OCI-LY7 (cell line): ENCODE measurements at regions not wholly inside any gene's neighbourhood (a gene's known extent, or its start where the extent isn't known, plus 50 kb on each side); places are given as distances from the start of the nearest gene placed in this dataset.

Experiments used
- BruUV-seq: library from RNA; stranded (reverse); fragments of 400-500 nt; replicated peaks from 2 replicates; lab custom pipeline; 2021; lab: Mats Ljungman, UMichigan
- CTCF ChIA-PET: fragments of 300-600 bp; sonication (Branson Sonifier 250); formaldehyde crosslinking; loops from one replicate; lab custom pipeline; 2022; ENCODE audit warnings: antibody characterized with exemption; ENCODE audit not compliant: unreplicated experiment; lab: Charles Lee
- POLR2A ChIA-PET: fragments of 300-600 bp; sonication (Branson Sonifier 250); formaldehyde crosslinking; loops from one replicate; lab custom pipeline; 2022; ENCODE audit warnings: antibody characterized with exemption; lab: Charles Lee
- DNase-seq: peaks from one replicate; pipeline ENCODE4 v3.0.0-alpha.2; 2015; ENCODE audit warnings: low spot score
- H2AFZ ChIP-seq: fragments of 200-600 bp; sonication (generic), shearing (Covaris generic); 2 replicates; pipeline ENCODE4 v1.6.1; 2014; ENCODE audit warnings: mild to moderate bottlenecking, antibody characterized with exemption, low read length, moderate library complexity
- H3K27ac ChIP-seq: fragments of 200-600 bp; sonication (generic); 2 replicates; pipeline ENCODE4 v1.5.1; 2014; ENCODE audit warnings: mixed run types, low read depth, mild to moderate bottlenecking, moderate library complexity, low read length, inconsistent platforms; ENCODE audit not compliant: poor library complexity, severe bottlenecking
- H3K36me3 ChIP-seq: fragments of 200-600 bp; sonication (generic); 2 replicates; pipeline ENCODE4 v1.6.1; 2014; ENCODE audit warnings: mild to moderate bottlenecking, antibody characterized with exemption, low read length, moderate library complexity, mixed read lengths; ENCODE audit not compliant: insufficient read depth
- H3K4me1 ChIP-seq: fragments of 200-600 bp; sonication (generic); 2 replicates; pipeline ENCODE4 v1.5.1; 2014; ENCODE audit warnings: mild to moderate bottlenecking, low read length; ENCODE audit not compliant: insufficient read depth, poor library complexity, severe bottlenecking
- H3K4me2 ChIP-seq: fragments of 200-600 bp; sonication (generic); 2 replicates; pipeline ENCODE4 v1.6.1; 2014; ENCODE audit warnings: mild to moderate bottlenecking, low read length
- H3K4me3 ChIP-seq: fragments of 200-600 bp; sonication (generic); 2 replicates; pipeline ENCODE4 v1.5.1; 2014; ENCODE audit warnings: mild to moderate bottlenecking, low read depth, low read length; ENCODE audit not compliant: poor library complexity, severe bottlenecking
- H3K79me2 ChIP-seq: fragments of 200-600 bp; sonication (generic); 2 replicates; pipeline ENCODE4 v1.6.1; 2016; ENCODE audit warnings: low read depth, mild to moderate bottlenecking, low read length, moderate library complexity, mixed read lengths; ENCODE audit not compliant: insufficient read depth
- H3K9me2 ChIP-seq: fragments of 200-600 bp; sonication (generic); 2 replicates; pipeline ENCODE4 v1.6.1; 2016; ENCODE audit warnings: mild to moderate bottlenecking, low read length, mixed read lengths; ENCODE audit not compliant: insufficient read depth
- H3K9me3 ChIP-seq: fragments of 200-600 bp; sonication (generic); 2 replicates; pipeline ENCODE4 v1.6.1; 2014; ENCODE audit warnings: mild to moderate bottlenecking, mixed run types, low read length, mixed read lengths
- H4K20me1 ChIP-seq: fragments of 200-600 bp; sonication (generic); 2 replicates; pipeline ENCODE4 v1.6.1; 2014; ENCODE audit warnings: mild to moderate bottlenecking, antibody characterized with exemption, low read length, moderate library complexity, mixed read lengths; ENCODE audit not compliant: insufficient read depth
- EZH2phosphoT487 ChIP-seq: fragments of 200-600 bp; sonication (generic); IDR thresholded peaks from 2 replicates; pipeline ENCODE4 v1.6.1; 2018; ENCODE audit warnings: low read depth, borderline replicate concordance, mild to moderate bottlenecking, mixed run types, antibody characterized with exemption, low read length, moderate library complexity, mixed read lengths
- intact Hi-C: fragments of 100-400 bp; cut with micrococcal nuclease; formaldehyde crosslinking; loops from one replicate; pipeline ENCODE4 v1.10.0; 2022; ENCODE audit not compliant: unreplicated experiment
- TF ChIP-seq, protein P1 (sequence below): fragments of 200-600 bp; sonication (generic); conservative IDR thresholded peaks from 2 replicates; pipeline ENCODE4 v1.5.1; 2014; ENCODE audit warnings: mild to moderate bottlenecking, antibody characterized with exemption, low read length, moderate library complexity, mixed read lengths

DNA sequence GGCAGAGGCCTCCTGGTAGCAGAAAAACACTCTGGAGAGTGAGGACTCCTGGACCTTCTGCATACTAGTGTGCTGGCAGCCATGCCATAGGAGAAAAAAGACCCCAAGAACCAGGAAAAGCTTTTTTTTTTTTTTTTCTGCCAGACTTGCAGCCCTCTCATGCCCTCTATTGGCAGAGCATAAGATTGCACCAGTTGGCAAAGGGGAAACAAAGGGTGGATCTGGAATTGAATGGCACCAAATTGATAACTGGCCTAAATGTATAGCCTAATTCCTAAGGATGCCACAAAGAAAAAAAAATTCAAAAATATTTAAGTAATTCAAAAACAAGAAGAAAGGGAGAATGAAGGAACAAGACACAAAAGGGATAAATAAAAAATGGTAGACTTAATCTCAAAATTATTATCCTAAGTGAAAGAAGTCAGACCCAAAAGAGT lies 112.5 kb upstream of the GHITM start:
- Histone ChIP-seq H3K36me3 (no peaks in the 10 kb centered on the region), H3K4me1 (no peaks in the 10 kb centered on the region), H3K4me3 (no peak overlapping the region), H3K9me2 (no peaks in the 10 kb centered on the region), H3K27ac (no peak overlapping the region), H3K79me2 (no peaks in the 10 kb centered on the region), H3K4me2 (no peak overlapping the region), H2AFZ (no peak overlapping the region), H4K20me1 (no peaks in the 10 kb centered on the region), H3K9me3 (no peaks in the 10 kb centered on the region)
- CTCF ChIA-PET, result interaction anchor here (0.5 to 0.6 kb wide), 4 partner anchors 12 to 509 kb away, joined by 3 read pairs; no protein-coding TSS in a partner anchor
- BruUV-seq, result no TSS peak
- peak; percentile 30 for DNase-seq
- intact Hi-C loops, result no loop called here
- TF ChIP-seq, protein P1, sequence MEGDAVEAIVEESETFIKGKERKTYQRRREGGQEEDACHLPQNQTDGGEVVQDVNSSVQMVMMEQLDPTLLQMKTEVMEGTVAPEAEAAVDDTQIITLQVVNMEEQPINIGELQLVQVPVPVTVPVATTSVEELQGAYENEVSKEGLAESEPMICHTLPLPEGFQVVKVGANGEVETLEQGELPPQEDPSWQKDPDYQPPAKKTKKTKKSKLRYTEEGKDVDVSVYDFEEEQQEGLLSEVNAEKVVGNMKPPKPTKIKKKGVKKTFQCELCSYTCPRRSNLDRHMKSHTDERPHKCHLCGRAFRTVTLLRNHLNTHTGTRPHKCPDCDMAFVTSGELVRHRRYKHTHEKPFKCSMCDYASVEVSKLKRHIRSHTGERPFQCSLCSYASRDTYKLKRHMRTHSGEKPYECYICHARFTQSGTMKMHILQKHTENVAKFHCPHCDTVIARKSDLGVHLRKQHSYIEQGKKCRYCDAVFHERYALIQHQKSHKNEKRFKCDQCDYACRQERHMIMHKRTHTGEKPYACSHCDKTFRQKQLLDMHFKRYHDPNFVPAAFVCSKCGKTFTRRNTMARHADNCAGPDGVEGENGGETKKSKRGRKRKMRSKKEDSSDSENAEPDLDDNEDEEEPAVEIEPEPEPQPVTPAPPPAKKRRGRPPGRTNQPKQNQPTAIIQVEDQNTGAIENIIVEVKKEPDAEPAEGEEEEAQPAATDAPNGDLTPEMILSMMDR, result peak; percentile 91
- no peak for TF ChIP-seq EZH2phosphoT487
- POLR2A ChIA-PET, result no interaction called here

DNA sequence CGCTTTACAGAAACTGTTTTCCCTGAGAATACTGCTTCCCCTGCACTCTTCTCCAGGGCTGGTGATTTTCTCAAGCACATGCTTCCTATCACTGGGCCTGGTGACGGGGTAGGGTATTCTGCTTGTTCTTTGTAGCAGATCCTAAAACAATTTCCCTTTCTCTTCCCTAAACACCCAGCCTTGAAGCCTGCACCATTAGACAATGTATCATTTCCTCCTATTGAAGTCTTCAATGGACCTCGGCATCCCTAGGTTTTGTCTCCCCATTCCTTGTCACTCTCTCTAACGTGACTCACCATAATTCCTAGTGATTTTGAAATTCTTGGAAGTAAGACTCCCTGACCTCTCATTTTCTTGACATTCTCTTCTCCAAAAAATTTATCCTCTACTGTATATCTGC lies 109.5 kb upstream of the GHITM start:
- H3K9me3 ChIP-seq, result no peaks in the 10 kb centered on the region
- no TSS peak for BruUV-seq
- H3K36me3 ChIP-seq, result no peaks in the 10 kb centered on the region
- H3K4me1 ChIP-seq, result no peaks in the 10 kb centered on the region
- H3K79me2 ChIP-seq, result no peaks in the 10 kb centered on the region
- H4K20me1 ChIP-seq, result no peaks in the 10 kb centered on the region
- no peak overlapping the region for H2AFZ ChIP-seq
- no peaks in the 10 kb centered on the region; the same call in 1 of the 2 replicates for H3K9me2 ChIP-seq
- intact Hi-C loops, result no loop called here
- TF ChIP-seq, protein P1, result no peak
- TF ChIP-seq EZH2phosphoT487, result no peak
- DNase-seq, result no peak
- H3K27ac ChIP-seq, result no peak overlapping the region
- CTCF ChIA-PET, result no interaction called here
- no peak overlapping the region for H3K4me3 ChIP-seq
- POLR2A ChIA-PET, result no interaction called here
- H3K4me2 ChIP-seq, result no peak overlapping the region

DNA sequence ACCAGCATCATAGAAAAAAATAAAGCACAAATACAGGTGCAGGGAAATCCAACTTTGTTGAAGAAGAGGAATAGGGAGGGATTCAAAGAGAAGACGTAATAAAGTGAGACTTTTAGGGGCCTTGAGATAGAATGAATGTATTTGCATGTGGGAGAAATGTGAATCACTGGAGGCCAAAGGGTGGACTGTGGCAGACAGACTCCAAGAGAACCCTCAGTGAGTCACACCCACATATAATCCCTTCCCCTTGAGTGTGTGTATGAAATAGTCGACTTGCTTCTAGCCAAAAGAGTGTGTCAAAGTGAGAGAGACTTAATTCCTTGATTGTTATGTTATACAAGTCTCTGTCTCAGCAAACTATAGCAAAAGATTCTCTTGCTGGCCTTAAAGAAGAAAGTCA lies 101.3 kb upstream of the GHITM start:
- Histone ChIP-seq H3K4me2 (no peak overlapping the region), H2AFZ (no peak overlapping the region), H3K27ac (no peak overlapping the region), H3K9me3 (no peaks in the 10 kb centered on the region), H3K4me1 (no peaks in the 10 kb centered on the region), H3K4me3 (no peak overlapping the region), H3K36me3 (no peaks in the 10 kb centered on the region), H3K79me2 (no peaks in the 10 kb centered on the region), H4K20me1 (no peaks in the 10 kb centered on the region), H3K9me2 (no peaks in the 10 kb centered on the region)
- no TSS peak for BruUV-seq
- intact Hi-C loops, result no loop called here
- DNase-seq, result no peak
- ChIA-PET POLR2A (interaction anchor here (0.7 kb wide), 1 partner anchor 702 kb away, joined by 3 read pairs; no protein-coding TSS in a partner anchor), CTCF (no interaction called here)
- TF ChIP-seq, protein P1, result no peak
- TF ChIP-seq EZH2phosphoT487, result no peak
